Lower lobe of right lung (tissue), 2 donors: ENCODE measurements at regions not wholly inside any gene's neighbourhood (a gene's known extent, or its start where the extent isn't known, plus 50 kb on each side); places are given as distances from the start of the nearest gene placed in this dataset.

Experiments used
- ATAC-seq, 2 donors: fragments of 200-7000 bp; cut with Tn5 transposase; one replicate each; pipeline ENCODE4 v1.9.1; 2020 to 2022; ENCODE audit warnings: mild to moderate bottlenecking in 2 of 2, moderate library complexity in 2 of 2
- DNase-seq: peaks from one replicate; pipeline ENCODE4 v3.0.0-alpha.2; 2020
- H3K27ac ChIP-seq: fragments of 200-600 bp; one replicate; pipeline ENCODE4 v1.8.0; 2022
- H3K27me3 ChIP-seq: fragments of 200-600 bp; one replicate; pipeline ENCODE4 v1.8.0; 2022; ENCODE audit warnings: low read depth
- H3K36me3 ChIP-seq: fragments of 200-600 bp; one replicate; pipeline ENCODE4 v1.8.0; 2022; ENCODE audit warnings: mild to moderate bottlenecking
- H3K4me1 ChIP-seq: fragments of 200-600 bp; one replicate; pipeline ENCODE4 v1.8.0; 2022
- H3K4me3 ChIP-seq: fragments of 200-600 bp; one replicate; pipeline ENCODE4 v1.8.0; 2022; ENCODE audit warnings: mild to moderate bottlenecking
- H3K9me3 ChIP-seq: fragments of 200-600 bp; one replicate; pipeline ENCODE4 v1.8.0; 2022
- intact Hi-C: fragments of 100-400 bp; cut with DNase I; formaldehyde crosslinking; loops from one replicate; pipeline ENCODE4 v1.11.0; 2022
- TF ChIP-seq, protein P1 (sequence below): fragments of 200-600 bp; IDR thresholded peaks from one replicate; pipeline ENCODE4 v1.8.0; 2022; ENCODE audit warnings: antibody characterized with exemption, mild to moderate bottlenecking
- donor health status: DM: no; HTN: yes; CAD: no; lungs with severe emphysema.

DNA sequence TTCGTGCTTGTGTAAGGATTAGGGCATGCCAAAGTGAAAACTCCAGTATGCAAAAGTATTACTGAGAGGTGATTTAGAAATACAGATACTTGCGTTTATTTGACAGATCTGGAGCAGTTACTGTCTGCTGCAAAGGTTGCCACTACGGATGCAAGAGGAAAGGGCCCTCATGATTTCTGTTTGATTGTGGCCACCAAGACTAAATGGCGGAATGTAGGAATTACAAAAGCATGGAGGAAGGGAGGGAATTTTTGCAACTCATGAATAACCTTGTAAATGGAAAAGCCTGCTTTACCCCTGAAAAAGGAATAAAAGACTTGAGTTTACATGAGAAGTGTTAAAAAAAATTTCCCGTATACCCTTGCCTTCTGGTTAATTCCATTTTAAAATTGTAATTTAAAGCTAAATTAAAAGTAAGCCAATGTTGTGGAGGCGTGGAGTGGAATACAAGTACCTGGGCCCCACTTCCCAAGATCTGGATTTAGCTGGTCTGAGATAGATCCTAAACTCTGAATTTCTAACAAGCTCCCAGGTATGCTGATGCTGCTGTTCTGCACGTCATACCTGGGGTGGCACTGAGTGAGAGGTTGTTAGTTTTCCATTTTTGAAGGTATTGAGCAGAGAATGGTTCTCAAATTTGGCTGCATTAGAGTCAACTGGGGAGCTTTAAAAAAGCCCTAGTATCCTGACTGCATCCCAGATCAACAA is 56.6 kb upstream of the NKX2-2 start:
- no peak for DNase-seq

DNA sequence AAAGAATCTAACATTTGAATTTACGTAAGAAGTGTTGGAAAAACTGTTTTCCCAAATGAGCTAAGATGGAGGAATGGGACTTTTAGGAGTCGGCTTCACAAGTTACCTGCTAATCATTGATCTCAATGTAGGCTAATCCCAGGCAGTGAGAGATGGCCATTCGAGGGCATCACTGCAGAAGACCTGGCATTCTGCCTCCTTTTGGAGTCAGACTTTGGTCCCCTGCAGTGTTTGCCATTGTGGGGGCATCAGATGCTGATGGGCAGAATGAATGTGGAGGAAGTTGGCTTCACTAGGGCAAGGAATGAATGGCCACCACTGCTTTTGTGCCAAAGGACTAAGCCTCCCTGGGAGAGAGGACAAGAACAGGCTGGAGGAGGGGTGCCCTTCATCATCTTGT is 55.7 kb upstream of the NKX2-2 start:
- H3K4me3 ChIP-seq, result no peak overlapping the region
- peaks cover 43% of the 10 kb centered on the region for H3K27me3 ChIP-seq
- intact Hi-C loops, result no loop called here

More for the DNA sequence above, 56.6 kb upstream of the NKX2-2 start:
- intact Hi-C loops, result no loop called here
- Histone ChIP-seq H3K27me3 (peaks cover 42% of the 10 kb centered on the region), H3K9me3 (no peaks in the 10 kb centered on the region), H3K4me3 (no peak overlapping the region), H3K27ac (no peak overlapping the region), H3K4me1 (no peaks in the 10 kb centered on the region), H3K36me3 (no peaks in the 10 kb centered on the region)
- TF ChIP-seq, protein P1, sequence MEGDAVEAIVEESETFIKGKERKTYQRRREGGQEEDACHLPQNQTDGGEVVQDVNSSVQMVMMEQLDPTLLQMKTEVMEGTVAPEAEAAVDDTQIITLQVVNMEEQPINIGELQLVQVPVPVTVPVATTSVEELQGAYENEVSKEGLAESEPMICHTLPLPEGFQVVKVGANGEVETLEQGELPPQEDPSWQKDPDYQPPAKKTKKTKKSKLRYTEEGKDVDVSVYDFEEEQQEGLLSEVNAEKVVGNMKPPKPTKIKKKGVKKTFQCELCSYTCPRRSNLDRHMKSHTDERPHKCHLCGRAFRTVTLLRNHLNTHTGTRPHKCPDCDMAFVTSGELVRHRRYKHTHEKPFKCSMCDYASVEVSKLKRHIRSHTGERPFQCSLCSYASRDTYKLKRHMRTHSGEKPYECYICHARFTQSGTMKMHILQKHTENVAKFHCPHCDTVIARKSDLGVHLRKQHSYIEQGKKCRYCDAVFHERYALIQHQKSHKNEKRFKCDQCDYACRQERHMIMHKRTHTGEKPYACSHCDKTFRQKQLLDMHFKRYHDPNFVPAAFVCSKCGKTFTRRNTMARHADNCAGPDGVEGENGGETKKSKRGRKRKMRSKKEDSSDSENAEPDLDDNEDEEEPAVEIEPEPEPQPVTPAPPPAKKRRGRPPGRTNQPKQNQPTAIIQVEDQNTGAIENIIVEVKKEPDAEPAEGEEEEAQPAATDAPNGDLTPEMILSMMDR, result no peak
- ATAC-seq, result no peak

DNA sequence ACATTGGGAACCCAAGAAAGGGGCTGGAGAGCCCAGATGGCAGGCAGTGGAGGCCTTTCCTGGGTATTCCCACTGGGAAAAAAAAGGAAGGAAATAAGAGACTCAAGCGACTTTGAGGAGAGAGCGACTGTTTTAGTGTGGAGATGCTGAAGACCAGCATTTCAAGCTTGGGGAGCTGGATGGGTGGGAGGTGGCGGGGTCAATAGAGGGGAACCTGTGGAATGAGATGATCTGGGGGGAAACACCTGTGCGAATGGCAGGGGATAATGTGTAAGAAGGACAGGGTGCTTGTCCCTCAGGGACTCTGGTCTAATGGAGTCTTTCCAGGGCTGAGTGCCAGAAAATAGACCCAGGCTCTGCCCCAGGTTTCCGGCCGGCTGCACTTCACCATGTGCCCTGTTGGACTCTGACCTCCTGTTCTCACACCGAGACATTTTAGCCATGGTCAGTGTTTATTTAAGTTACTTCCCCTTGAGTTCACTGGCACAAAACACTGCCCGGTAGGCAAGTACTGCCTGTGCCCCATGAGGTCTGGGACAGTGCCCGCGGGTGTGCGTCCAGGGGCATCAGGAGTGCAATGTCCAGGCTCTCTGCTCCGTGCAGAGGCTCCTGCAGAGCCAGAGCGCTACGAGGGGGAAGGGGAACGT is 50.4 kb upstream of the NKX2-2 start:
- DNase-seq, result no peak
- TF ChIP-seq, protein P1, result no peak
- Histone ChIP-seq H3K4me1 (no peaks in the 10 kb centered on the region), H3K27me3 (peaks cover 38% of the 10 kb centered on the region), H3K36me3 (no peaks in the 10 kb centered on the region), H3K27ac (no peak overlapping the region), H3K9me3 (no peaks in the 10 kb centered on the region), H3K4me3 (no peak overlapping the region)
- ATAC-seq, result no peak
- intact Hi-C loops, result no loop called here

More for the DNA sequence above, 55.7 kb upstream of the NKX2-2 start:
- no peaks in the 10 kb centered on the region for H3K4me1 ChIP-seq
- no peak for DNase-seq
- H3K36me3 ChIP-seq, result no peaks in the 10 kb centered on the region
- TF ChIP-seq, protein P1, result no peak
- no peaks in the 10 kb centered on the region for H3K9me3 ChIP-seq
- H3K27ac ChIP-seq, result no peak overlapping the region
- ATAC-seq, result no peak
